Fibroblast of lung (primary cell): ENCODE measurements at regions not wholly inside any gene's neighbourhood (a gene's known extent, or its start where the extent isn't known, plus 50 kb on each side); places are given as distances from the start of the nearest gene placed in this dataset.

Experiments used
- EZH2 ChIP-seq: IDR thresholded peaks from 2 replicates; pipeline ENCODE4 v1.5.1; 2012; ENCODE audit warnings: low read length, control low read depth, mild to moderate bottlenecking; ENCODE audit errors: missing control alignments
- TF ChIP-seq, protein P1 (sequence below), 2 donors: IDR thresholded peaks in 1 of 2; conservative IDR thresholded peaks in 1 of 2; 1 replicate in 1 of 2; 2 replicates in 1 of 2; pipeline ENCODE4 v1.5.1; 2011 to 2012; ENCODE audit warnings: low read length in 2 of 2, control low read depth in 1 of 2, inconsistent platforms in 1 of 2, low read depth in 1 of 2, mild to moderate bottlenecking in 1 of 2

DNA sequence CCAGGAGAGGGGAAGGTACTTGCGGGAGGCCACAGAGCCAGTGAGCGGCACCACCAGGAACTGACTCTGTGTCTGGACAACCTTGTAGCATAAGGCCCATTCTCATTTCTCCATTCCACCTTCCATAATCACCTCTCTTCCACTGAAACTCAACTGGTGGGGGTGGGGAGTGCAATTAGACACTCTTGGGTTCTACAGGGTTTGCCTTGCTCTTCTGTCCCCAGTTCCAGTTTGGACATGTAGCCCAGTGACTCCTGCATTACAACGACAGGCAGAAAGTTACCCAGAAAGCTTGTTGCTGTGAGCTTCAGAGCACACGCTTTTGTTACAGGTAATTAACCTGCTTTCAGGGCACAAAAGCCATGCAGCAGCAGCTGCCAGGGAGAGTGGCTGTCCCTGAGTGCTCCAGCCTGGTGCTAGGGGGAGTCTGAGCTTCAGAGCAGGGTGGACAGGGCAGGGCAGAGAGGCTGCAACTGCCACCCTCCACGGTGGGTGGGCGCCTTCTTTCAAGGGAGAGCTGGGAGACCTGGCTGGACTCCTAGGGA lies 65.2 kb downstream of the COPS8 start:
- TF ChIP-seq, protein P1, sequence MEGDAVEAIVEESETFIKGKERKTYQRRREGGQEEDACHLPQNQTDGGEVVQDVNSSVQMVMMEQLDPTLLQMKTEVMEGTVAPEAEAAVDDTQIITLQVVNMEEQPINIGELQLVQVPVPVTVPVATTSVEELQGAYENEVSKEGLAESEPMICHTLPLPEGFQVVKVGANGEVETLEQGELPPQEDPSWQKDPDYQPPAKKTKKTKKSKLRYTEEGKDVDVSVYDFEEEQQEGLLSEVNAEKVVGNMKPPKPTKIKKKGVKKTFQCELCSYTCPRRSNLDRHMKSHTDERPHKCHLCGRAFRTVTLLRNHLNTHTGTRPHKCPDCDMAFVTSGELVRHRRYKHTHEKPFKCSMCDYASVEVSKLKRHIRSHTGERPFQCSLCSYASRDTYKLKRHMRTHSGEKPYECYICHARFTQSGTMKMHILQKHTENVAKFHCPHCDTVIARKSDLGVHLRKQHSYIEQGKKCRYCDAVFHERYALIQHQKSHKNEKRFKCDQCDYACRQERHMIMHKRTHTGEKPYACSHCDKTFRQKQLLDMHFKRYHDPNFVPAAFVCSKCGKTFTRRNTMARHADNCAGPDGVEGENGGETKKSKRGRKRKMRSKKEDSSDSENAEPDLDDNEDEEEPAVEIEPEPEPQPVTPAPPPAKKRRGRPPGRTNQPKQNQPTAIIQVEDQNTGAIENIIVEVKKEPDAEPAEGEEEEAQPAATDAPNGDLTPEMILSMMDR (conservative IDR thresholded peaks at IDR 0.05 in 1 of 2, IDR thresholded peaks at IDR 0.05 in 1 of 2; ENCODE audit: low read depth in 1 of 2, low read length in 2 of 2) = no peak
- TF ChIP-seq EZH2 = no peak
